Ascending aorta (tissue), 2 donors: ENCODE measurements at regions not wholly inside any gene's neighbourhood (a gene's known extent, or its start where the extent isn't known, plus 50 kb on each side); places are given as distances from the start of the nearest gene placed in this dataset.

Experiments used
- DNase-seq, 2 donors: peaks; one replicate each; pipeline ENCODE4 v3.0.0-alpha.2; 2019; ENCODE audit warnings: low spot score in 2 of 2
- H3K27ac ChIP-seq, 2 donors: fragments of 200-600 bp; sonication (generic); one replicate each; pipeline ENCODE4 v1.5.1; 2016 to 2017; ENCODE audit warnings: mild to moderate bottlenecking in 1 of 2
- H3K27me3 ChIP-seq: fragments of 200-600 bp; sonication (generic); one replicate; pipeline ENCODE4 v1.5.1; 2017
- H3K36me3 ChIP-seq, 2 donors: fragments of 200-600 bp; sonication (generic); one replicate each; pipeline ENCODE4 v1.5.1; 2016
- H3K4me1 ChIP-seq, 2 donors: fragments of 200-600 bp; sonication (generic); one replicate each; pipeline ENCODE4 v1.5.1; 2016 to 2017; ENCODE audit warnings: mild to moderate bottlenecking in 1 of 2
- H3K4me3 ChIP-seq, 2 donors: fragments of 200-600 bp; sonication (generic); one replicate each; pipeline ENCODE4 v1.5.1; 2016 to 2017; ENCODE audit warnings: mild to moderate bottlenecking in 1 of 2
- H3K9me3 ChIP-seq, 2 donors: fragments of 200-600 bp; sonication (generic); one replicate each; pipeline ENCODE4 v1.5.1; 2016
- CTCF ChIP-seq, 3 experiments: fragments of 200-600 bp in 2 of 3; fragments of 450-650 bp in 1 of 3; sonication (generic) in 2 of 3; IDR thresholded peaks; one replicate each; pipeline ENCODE4 v1.5.1; 2016 to 2019; ENCODE audit warnings: antibody characterized with exemption in 3 of 3, mild to moderate bottlenecking in 1 of 3, moderate library complexity in 1 of 3
- intact Hi-C: fragments of 100-400 bp; cut with DNase I; formaldehyde crosslinking; loops from one replicate; pipeline ENCODE4 v1.15.1; 2023

- no peaks in the 10 kb centered on the region for H3K9me3 ChIP-seq
- no peak for DNase-seq
- H3K4me3 ChIP-seq = no peak overlapping the region
- no peaks in the 10 kb centered on the region for H3K4me1 ChIP-seq
- no peaks in the 10 kb centered on the region for H3K36me3 ChIP-seq
- TF ChIP-seq CTCF (IDR thresholded peaks at IDR 0.05) = no peak
- no peak overlapping the region for H3K27ac ChIP-seq
- H3K27me3 ChIP-seq = no peaks in the 10 kb centered on the region
- intact Hi-C loops = no loop called here
Observed at GRCh38 chr1:218778257-218779126, 395.2 kb upstream of the LYPLAL1 start.

GRCh38 chr1:218779341-218780100, 394.2 kb upstream of the LYPLAL1 start:
- TF ChIP-seq CTCF (IDR thresholded peaks at IDR 0.05) = no peak
- intact Hi-C loops = no loop called here
- H3K4me3 ChIP-seq = no peak overlapping the region
- no peak for DNase-seq
- H3K4me1 ChIP-seq = no peaks in the 10 kb centered on the region
- no peaks in the 10 kb centered on the region for H3K36me3 ChIP-seq
- no peak overlapping the region for H3K27ac ChIP-seq
- H3K27me3 ChIP-seq = no peaks in the 10 kb centered on the region
- H3K9me3 ChIP-seq = no peaks in the 10 kb centered on the region

- Histone ChIP-seq H3K36me3 (no peaks in the 10 kb centered on the region), H3K27ac (no peak overlapping the region), H3K9me3 (no peaks in the 10 kb centered on the region), H3K4me3 (no peak overlapping the region), H3K27me3 (no peaks in the 10 kb centered on the region), H3K4me1 (peaks cover 0 to 9% of the 10 kb centered on the region in 2 donors)
- no peak for DNase-seq
- no peak for TF ChIP-seq CTCF (IDR thresholded peaks at IDR 0.05)
- intact Hi-C loops = no loop called here
Observed at GRCh38 chr1:218783131-218783530, 390.5 kb upstream of the LYPLAL1 start.

DNA sequence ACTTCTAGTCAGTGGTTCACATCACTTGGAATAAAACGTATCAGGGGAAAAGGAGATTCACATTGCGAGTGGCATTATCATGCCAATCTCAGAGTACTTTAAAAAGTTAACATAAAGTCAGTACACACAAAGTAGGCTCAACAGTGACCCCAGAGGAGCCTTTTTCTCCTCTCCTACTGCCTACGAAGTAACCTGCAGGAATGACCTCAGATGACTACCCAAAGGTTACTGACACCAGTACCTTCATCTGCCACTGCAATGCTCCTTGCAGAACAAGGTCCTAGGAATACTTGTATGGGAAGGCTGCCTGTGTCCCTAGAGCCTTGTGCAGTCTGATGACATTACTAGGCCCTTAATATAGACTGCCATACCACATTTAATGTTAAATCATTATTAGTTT, 389.8 kb upstream of the LYPLAL1 start:
- Histone ChIP-seq H3K4me3 (no peak overlapping the region), H3K27ac (no peak overlapping the region), H3K27me3 (no peaks in the 10 kb centered on the region), H3K36me3 (no peaks in the 10 kb centered on the region), H3K4me1 (peaks cover 0 to 9% of the 10 kb centered on the region in 2 donors), H3K9me3 (no peaks in the 10 kb centered on the region)
- no peak for TF ChIP-seq CTCF (IDR thresholded peaks at IDR 0.05)
- no peak for DNase-seq
- intact Hi-C loops = no loop called here

GRCh38 chr1:218785928-218786327, 387.8 kb upstream of the LYPLAL1 start:
- Histone ChIP-seq H3K4me1 (peaks cover 0 to 9% of the 10 kb centered on the region in 2 donors), H3K27me3 (no peaks in the 10 kb centered on the region), H3K27ac (no peak overlapping the region), H3K9me3 (no peaks in the 10 kb centered on the region), H3K36me3 (no peaks in the 10 kb centered on the region), H3K4me3 (no peak overlapping the region)
- intact Hi-C loops = no loop called here
- no peak for TF ChIP-seq CTCF (IDR thresholded peaks at IDR 0.05)
- DNase-seq = peak in 1 of 2 donors; percentile 67
